Muscle of leg (tissue), 3 donors: ENCODE measurements at regions not wholly inside any gene's neighbourhood (a gene's known extent, or its start where the extent isn't known, plus 50 kb on each side); places are given as distances from the start of the nearest gene placed in this dataset.
A peak's percentile ranks its signal among the peaks of the same experiment; 100 is the strongest.

Experiments used
- DNase-seq: peaks from one replicate; pipeline ENCODE4 v3.0.0; 2013
- H3K27ac ChIP-seq: one replicate; pipeline ENCODE4 v1.5.1; 2013; ENCODE audit warnings: mild to moderate bottlenecking, low read length, control low read depth
- H3K27me3 ChIP-seq: one replicate; pipeline ENCODE4 v1.6.1; 2013; ENCODE audit warnings: low read length; ENCODE audit not compliant: control insufficient read depth, insufficient read depth
- H3K36me3 ChIP-seq: one replicate; pipeline ENCODE4 v1.6.1; 2013; ENCODE audit warnings: low read length; ENCODE audit not compliant: control insufficient read depth, insufficient read depth
- H3K4me1 ChIP-seq: one replicate; pipeline ENCODE4 v1.6.1; 2013; ENCODE audit warnings: low read length; ENCODE audit not compliant: control insufficient read depth, insufficient read depth
- H3K4me3 ChIP-seq: one replicate; pipeline ENCODE4 v1.5.1; 2013; ENCODE audit warnings: low read length, control low read depth
- H3K9me3 ChIP-seq: replicated peaks from 2 replicates; pipeline ENCODE4 v1.6.1; 2013; ENCODE audit warnings: low read depth, low read length; ENCODE audit not compliant: control insufficient read depth
- WGBS: methylation state at CpG from one replicate; pipeline ENCODE4 v1.1.5; 2013; ENCODE audit warnings: missing lambda C conversion rate; ENCODE audit not compliant: insufficient coverage; 5-methylcytosine and 5-hydroxymethylcytosine counted together

DNA sequence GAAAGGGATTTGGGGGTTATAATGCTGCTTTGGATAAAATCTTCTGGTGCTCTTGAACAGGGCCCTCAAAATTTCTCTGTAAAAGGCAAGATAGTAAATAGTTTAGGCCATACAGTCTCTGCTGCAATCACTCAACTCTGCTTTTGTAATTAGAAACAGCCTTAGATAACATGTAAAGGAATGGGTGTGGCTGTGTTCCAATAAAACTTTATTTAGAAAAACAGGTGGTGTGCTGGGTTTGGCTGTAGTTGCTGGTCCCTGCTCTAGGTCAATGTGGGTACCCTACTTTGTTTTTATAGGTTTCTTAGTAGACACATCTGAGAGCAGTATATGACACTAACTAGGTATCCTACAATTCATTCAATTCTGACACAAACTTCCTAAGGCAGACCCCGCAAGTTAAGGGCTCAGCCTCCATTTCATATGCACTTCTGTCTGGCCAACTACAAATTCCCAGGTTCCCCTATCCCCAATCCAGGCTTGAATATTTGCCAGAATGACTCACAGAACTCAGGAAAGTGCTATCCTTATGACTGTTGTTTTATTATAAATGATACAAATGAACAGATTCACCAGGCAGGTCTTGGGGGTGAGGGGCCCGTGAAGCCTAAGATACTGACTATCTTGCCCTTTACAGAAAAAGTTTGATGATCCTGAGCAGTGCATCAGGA lies 349.9 kb downstream of the RPS24 start:
- peak; percentile 46 for DNase-seq
- Histone ChIP-seq H3K4me3 (no peak overlapping the region), H3K27me3 (peaks cover 15% of the 10 kb centered on the region), H3K36me3 (no peaks in the 10 kb centered on the region), H3K9me3 (peaks cover 9% of the 10 kb centered on the region), H3K27ac (no peak overlapping the region), H3K4me1 (no peaks in the 10 kb centered on the region)
- WGBS = 43% methylated on average over 1 of the region's 2 CpGs

DNA sequence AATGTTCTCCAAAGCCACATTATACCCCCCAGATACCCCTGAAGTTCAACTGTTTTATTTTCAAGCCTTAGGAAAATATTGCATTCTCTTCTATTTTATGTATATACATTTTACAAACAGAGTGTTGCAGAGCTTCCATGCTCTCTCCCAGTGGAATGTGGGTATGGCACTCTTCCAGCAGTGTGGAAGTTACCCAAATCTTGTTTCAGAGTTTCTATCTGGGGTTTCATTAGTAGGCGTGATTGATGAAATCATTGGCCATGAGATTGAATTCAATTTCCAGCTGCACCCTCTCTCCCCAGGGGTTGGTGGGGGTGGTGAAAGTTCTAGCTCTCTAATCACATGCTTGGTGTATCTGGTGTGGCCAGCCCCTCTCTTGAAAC lies 350.4 kb downstream of the RPS24 start:
- Histone ChIP-seq H3K4me3 (no peak overlapping the region), H3K36me3 (no peaks in the 10 kb centered on the region), H3K9me3 (peaks cover 6% of the 10 kb centered on the region), H3K27ac (no peak overlapping the region), H3K4me1 (no peaks in the 10 kb centered on the region), H3K27me3 (peaks cover 15% of the 10 kb centered on the region)
- DNase-seq = no peak
- no CpG with 5 or more reads among the region's 1 CpG for WGBS

DNA sequence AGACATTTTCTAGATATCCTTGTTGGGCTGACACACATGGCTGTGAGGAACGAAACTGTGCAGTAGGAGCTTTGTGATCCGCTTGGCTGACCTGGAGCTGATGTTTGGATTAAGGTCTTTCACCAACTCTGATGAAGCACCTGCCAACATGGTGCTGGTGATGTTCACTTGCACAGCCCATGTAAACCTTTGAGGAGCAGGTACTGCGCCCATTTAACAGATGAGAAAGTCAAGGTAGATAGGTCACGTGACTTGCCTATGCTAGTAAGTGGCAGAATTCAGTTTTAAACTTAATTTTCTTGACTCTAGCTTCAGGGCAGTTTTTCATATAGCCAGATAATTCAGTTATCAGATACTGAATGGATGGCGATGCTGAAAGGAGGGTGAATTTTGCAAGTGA lies 351.9 kb downstream of the RPS24 start:
- Histone ChIP-seq H3K4me1 (no peaks in the 10 kb centered on the region), H3K27me3 (peaks cover 11% of the 10 kb centered on the region), H3K27ac (no peak overlapping the region), H3K9me3 (no peaks in the 10 kb centered on the region), H3K36me3 (no peaks in the 10 kb centered on the region), H3K4me3 (no peak overlapping the region)
- DNase-seq = no peak
- WGBS = 96% methylated on average over 2 of the region's 5 CpGs

DNA sequence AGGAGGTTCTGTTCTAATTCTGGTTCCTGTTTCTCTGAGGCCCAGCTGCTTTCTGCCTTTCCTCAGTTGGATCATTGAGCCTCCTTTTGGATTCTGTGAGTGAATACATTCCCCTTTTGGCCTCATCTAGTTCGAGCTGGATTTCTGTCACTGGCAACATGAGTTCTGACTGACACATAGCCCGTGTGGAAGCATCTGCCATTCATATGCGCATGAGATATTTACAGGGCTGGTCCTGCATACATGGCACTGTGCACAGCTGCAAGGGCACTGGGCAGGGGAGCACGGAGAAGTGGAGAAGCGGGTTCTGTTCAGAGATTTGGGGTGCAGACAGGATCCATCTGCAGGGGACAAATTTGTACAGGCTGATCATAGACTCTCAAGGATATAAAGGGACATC lies 352.8 kb downstream of the RPS24 start:
- H3K4me1 ChIP-seq = no peaks in the 10 kb centered on the region
- no peak overlapping the region for H3K27ac ChIP-seq
- WGBS = 76% methylated on average over 5 of the region's 5 CpGs
- no peak for DNase-seq
- H3K9me3 ChIP-seq = no peaks in the 10 kb centered on the region
- peaks cover 10% of the 10 kb centered on the region for H3K27me3 ChIP-seq
- no peak overlapping the region for H3K4me3 ChIP-seq
- H3K36me3 ChIP-seq = no peaks in the 10 kb centered on the region

DNA sequence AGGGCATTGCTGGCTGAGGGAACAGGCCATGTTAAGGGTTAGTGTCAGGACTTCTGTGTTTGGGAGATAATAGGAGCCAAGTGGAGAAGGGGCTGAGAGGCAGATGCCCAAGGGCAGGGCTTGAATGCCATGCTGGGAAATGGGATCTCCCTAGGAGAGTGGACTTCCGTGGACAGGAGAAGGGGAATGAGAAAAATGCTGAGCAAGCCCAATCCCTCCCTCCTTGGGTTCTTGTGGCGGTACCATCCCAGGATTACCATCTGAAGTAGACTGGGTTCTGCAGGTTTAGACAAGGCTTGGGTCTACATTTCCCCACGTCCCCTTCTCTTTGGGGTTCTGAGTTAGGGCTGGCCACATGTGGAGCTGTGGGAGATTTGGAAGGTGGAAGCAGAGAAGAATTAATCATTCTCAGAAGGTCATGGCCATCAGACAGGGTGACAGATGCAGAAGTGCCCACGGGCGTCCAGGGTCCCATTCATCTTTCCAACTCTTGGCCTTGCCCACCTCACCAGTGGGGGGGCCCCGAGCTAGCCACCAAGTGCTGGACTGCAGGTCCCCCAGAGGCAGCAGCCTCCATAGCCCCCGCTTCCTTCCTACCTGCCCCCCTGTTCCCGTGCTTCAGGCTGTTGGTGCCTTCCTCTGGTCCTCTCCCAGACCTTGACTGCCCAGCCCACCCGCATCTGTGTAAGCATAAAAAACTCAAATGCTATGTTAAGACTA lies 354.8 kb downstream of the RPS24 start:
- H3K27ac ChIP-seq = no peak overlapping the region
- WGBS = 72% methylated on average over 6 of the region's 9 CpGs
- H3K4me1 ChIP-seq = peaks cover 4% of the 10 kb centered on the region
- no peaks in the 10 kb centered on the region for H3K36me3 ChIP-seq
- DNase-seq = no peak
- no peaks in the 10 kb centered on the region for H3K9me3 ChIP-seq
- peaks cover 12% of the 10 kb centered on the region for H3K27me3 ChIP-seq
- H3K4me3 ChIP-seq = no peak overlapping the region

DNA sequence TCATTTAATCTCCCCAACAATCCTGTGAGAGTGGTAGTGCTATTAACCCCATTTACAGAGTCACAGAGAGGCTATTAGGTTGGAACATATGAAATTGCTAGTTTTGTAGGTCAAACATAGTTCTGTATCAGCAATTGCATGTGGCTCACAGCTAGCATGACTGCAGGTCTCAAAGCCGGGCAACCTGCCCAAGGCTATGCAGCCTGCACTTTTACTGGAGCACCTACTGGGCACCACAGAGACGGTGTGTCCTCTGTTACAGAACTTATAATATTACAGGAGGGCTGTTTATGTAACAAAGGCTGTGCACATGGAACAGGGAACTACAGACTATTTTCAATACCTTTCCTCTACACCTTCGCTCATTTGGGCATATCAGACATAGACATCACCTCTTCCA lies 355.8 kb downstream of the RPS24 start:
- H3K4me3 ChIP-seq = no peak overlapping the region
- H3K36me3 ChIP-seq = no peaks in the 10 kb centered on the region
- no CpG with 5 or more reads among the region's 3 CpGs for WGBS
- peaks cover 12% of the 10 kb centered on the region for H3K27me3 ChIP-seq
- no peak for DNase-seq
- H3K4me1 ChIP-seq = peaks cover 4% of the 10 kb centered on the region
- no peaks in the 10 kb centered on the region for H3K9me3 ChIP-seq
- H3K27ac ChIP-seq = no peak overlapping the region

DNA sequence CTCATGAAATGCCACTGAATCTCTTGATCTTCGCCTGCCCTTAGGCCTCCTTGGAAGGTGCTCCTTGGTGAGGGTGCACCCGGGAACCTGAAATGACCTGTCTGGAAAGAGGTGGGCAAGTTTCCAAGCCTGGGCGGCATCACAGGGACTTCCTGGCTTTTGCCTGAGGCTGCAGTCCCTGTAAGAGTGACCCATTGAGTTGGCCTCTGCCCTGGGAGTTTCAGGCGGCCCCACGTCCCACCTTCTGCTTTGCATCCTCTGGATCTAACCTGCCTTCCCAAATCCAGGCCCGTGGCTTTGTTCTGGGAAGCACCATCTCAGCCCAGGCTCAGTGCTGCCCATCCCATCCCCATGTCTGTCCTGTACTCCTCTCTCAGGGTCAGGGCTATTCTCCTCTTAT lies 356.4 kb downstream of the RPS24 start:
- Histone ChIP-seq H3K4me1 (peaks cover 4% of the 10 kb centered on the region), H3K27ac (no peak overlapping the region), H3K27me3 (peaks cover 12% of the 10 kb centered on the region), H3K9me3 (no peaks in the 10 kb centered on the region), H3K36me3 (no peaks in the 10 kb centered on the region), H3K4me3 (no peak overlapping the region)
- 87% methylated on average over 5 of the region's 6 CpGs for WGBS
- DNase-seq = no peak

DNA sequence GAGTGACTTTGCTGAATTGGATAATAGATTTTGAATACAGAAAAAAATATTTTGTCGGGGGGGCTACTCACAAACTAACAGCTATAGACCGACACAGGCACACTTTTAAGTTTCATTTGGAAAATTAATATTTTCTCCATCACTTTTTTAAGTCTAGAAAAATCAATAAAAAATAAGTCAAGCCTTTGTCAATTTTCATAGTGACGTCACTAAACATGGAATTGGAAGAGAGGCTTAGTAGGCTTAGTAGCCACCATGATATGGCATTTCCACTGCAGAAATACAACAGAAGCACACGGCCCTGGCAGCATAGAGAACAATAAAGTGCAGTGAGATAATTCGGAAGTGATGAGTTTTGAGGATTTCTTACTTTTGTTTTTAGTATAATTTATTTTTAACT lies 357.2 kb downstream of the RPS24 start:
- peaks cover 4% of the 10 kb centered on the region for H3K4me1 ChIP-seq
- peaks cover 12% of the 10 kb centered on the region for H3K27me3 ChIP-seq
- WGBS = no CpG with 5 or more reads among the region's 5 CpGs
- H3K9me3 ChIP-seq = no peaks in the 10 kb centered on the region
- DNase-seq = no peak
- no peaks in the 10 kb centered on the region for H3K36me3 ChIP-seq
- no peak overlapping the region for H3K27ac ChIP-seq
- H3K4me3 ChIP-seq = no peak overlapping the region

DNA sequence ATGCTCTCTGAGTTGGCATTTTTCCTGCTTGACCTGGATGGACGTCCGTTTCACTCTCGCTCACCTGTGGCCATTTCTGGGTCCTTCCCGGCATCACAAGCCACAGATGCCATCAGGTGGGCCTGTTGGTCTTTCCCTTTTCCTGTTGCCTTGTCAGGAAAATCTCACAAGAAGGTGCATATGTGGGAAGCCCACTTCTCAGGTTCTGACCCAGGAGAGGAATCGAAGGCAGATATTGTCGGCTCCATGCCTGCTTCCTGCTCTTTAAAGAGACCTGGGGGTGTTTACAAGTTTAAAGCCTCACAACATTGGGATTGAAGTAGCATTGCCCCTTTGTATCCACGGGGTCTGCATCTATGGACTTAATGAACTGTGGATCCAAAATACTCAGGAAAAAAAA lies 357.9 kb downstream of the RPS24 start:
- no peak overlapping the region for H3K4me3 ChIP-seq
- no peaks in the 10 kb centered on the region for H3K36me3 ChIP-seq
- no peak overlapping the region for H3K27ac ChIP-seq
- peaks cover 4% of the 10 kb centered on the region for H3K4me1 ChIP-seq
- peaks cover 10% of the 10 kb centered on the region for H3K27me3 ChIP-seq
- DNase-seq = no peak
- whole genome bisulfite sequencing = 90% methylated on average over 6 of the region's 7 CpGs
- no peaks in the 10 kb centered on the region for H3K9me3 ChIP-seq

DNA sequence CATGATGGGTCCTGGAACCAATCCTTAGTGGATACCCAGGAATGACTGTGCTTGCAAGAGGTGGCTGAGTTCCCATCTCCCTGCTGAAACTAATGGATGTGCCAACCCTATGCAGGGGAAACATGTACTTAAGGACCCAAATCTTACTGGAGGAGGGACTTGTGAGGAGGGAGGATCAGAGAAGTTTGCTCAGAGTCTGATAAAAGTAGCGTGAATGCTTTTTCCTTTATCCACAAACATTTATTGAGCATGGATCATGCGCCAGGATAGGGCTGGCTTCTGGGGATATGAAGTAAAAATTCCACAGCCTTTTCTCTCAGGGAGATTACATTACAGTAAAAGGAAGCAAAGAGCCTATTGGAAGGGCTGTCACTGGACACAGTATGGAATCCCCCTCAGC lies 358.5 kb downstream of the RPS24 start:
- no peaks in the 10 kb centered on the region for H3K36me3 ChIP-seq
- peak; percentile 31 for DNase-seq
- no peaks in the 10 kb centered on the region for H3K9me3 ChIP-seq
- peaks cover 10% of the 10 kb centered on the region for H3K27me3 ChIP-seq
- no CpG with 5 or more reads among the region's 2 CpGs for WGBS
- no peak overlapping the region for H3K4me3 ChIP-seq
- H3K27ac ChIP-seq = no peak overlapping the region
- peaks cover 4% of the 10 kb centered on the region for H3K4me1 ChIP-seq
